ENCODE measurements at regions not wholly inside any gene's neighbourhood (a gene's known extent, or its start where the extent isn't known, plus 50 kb on each side); places are given as distances from the start of the nearest gene placed in this dataset.

GRCh38 chr13:47232516-47232915 is 335.7 kb upstream of the HTR2A start:
- no peak for TF ChIP-seq CTCF (IDR thresholded peaks at IDR 0.05)
- no peak for TF ChIP-seq ZFX (IDR thresholded peaks at IDR 0.05; ENCODE audit: borderline replicate concordance)

Data from 22Rv1 (cell line).